Immature natural killer cell (primary cell): ENCODE measurements at regions not wholly inside any gene's neighbourhood (a gene's known extent, or its start where the extent isn't known, plus 50 kb on each side); places are given as distances from the start of the nearest gene placed in this dataset.
"Not testable (repeated sequence)": the region's sequence is repeated elsewhere in the genome, so short reads cannot be mapped to it uniquely, and the experiment has no call there.

Source experiments
- DNase-seq, 3 donors: peaks; one replicate each; pipeline ENCODE4 v3.0.0; 2022; ENCODE audit warnings: mixed read lengths in 1 of 3
- H3K27ac Mint-ChIP-seq, 6 donors: one replicate each; pipeline ENCODE4 v1.8.0; 2020; ENCODE audit warnings: mixed read lengths in 6 of 6, mild to moderate bottlenecking in 5 of 6, inconsistent platforms in 4 of 6, moderate library complexity in 3 of 6
- H3K27me3 Mint-ChIP-seq, 3 donors: one replicate each; pipeline ENCODE4 v1.8.0; 2020 to 2021; ENCODE audit warnings: low read depth in 3 of 3, mild to moderate bottlenecking in 3 of 3, mixed read lengths in 3 of 3, moderate library complexity in 3 of 3, inconsistent platforms in 1 of 3
- H3K36me3 Mint-ChIP-seq, 3 donors: one replicate each; pipeline ENCODE4 v1.8.0; 2020; ENCODE audit warnings: mixed read lengths in 3 of 3, inconsistent platforms in 2 of 3, mild to moderate bottlenecking in 2 of 3
- H3K4me1 Mint-ChIP-seq, 2 donors: one replicate each; pipeline ENCODE4 v1.8.0; 2020; ENCODE audit warnings: inconsistent platforms in 2 of 2, mild to moderate bottlenecking in 2 of 2, mixed read lengths in 2 of 2, moderate library complexity in 1 of 2
- H3K4me3 Mint-ChIP-seq, 5 donors: one replicate each; pipeline ENCODE4 v1.8.0; 2020; ENCODE audit warnings: mild to moderate bottlenecking in 5 of 5, mixed read lengths in 5 of 5, inconsistent platforms in 3 of 5, moderate library complexity in 3 of 5
- H3K9me3 Mint-ChIP-seq, 6 donors: one replicate each; pipeline ENCODE4 v1.8.0; 2020; ENCODE audit warnings: mild to moderate bottlenecking in 6 of 6, mixed read lengths in 6 of 6, inconsistent platforms in 4 of 6, moderate library complexity in 3 of 6

- not testable (repeated sequence) for H3K4me3 Mint-ChIP-seq, H3K27ac Mint-ChIP-seq, H3K4me1 Mint-ChIP-seq, DNase-seq, H3K27me3 Mint-ChIP-seq, H3K36me3 Mint-ChIP-seq, H3K9me3 Mint-ChIP-seq
These were observed 73.3 kb upstream of the FRMPD3 start for GRCh38 chrX:107376186-107376585.

GRCh38 chrX:107384397-107385105 is 64.9 kb upstream of the FRMPD3 start:
- no peak for DNase-seq
- no peaks in the 10 kb centered on the region for H3K9me3 Mint-ChIP-seq
- H3K4me3 Mint-ChIP-seq: no peak overlapping the region
- peaks cover 3 to 7% (median 6%) of the 10 kb centered on the region in 3 donors for H3K27me3 Mint-ChIP-seq
- no peaks in the 10 kb centered on the region for H3K36me3 Mint-ChIP-seq
- no peak overlapping the region for H3K27ac Mint-ChIP-seq
- H3K4me1 Mint-ChIP-seq: peaks cover 8 to 12% of the 10 kb centered on the region in 2 donors

- peaks cover 0 to 4% (median 0%) of the 10 kb centered on the region in 6 donors for H3K9me3 Mint-ChIP-seq
- no peak overlapping the region for H3K27ac Mint-ChIP-seq
- peaks cover 0 to 3% (median 0%) of the 10 kb centered on the region in 3 donors for H3K36me3 Mint-ChIP-seq
- no peak overlapping the region for H3K4me3 Mint-ChIP-seq
- peaks cover 8 to 18% (median 8%) of the 10 kb centered on the region in 3 donors for H3K27me3 Mint-ChIP-seq
- H3K4me1 Mint-ChIP-seq: no peaks in the 10 kb centered on the region
- DNase-seq: no peak
These were observed 59.7 kb upstream of the FRMPD3 start for GRCh38 chrX:107389726-107390125.

GRCh38 chrX:107393656-107394055 is 55.8 kb upstream of the FRMPD3 start:
- H3K27me3 Mint-ChIP-seq: peaks cover 8 to 23% (median 10%) of the 10 kb centered on the region in 3 donors
- H3K4me1 Mint-ChIP-seq, H3K4me3 Mint-ChIP-seq, H3K27ac Mint-ChIP-seq, H3K36me3 Mint-ChIP-seq, H3K9me3 Mint-ChIP-seq, DNase-seq: not testable (repeated sequence)

GRCh38 chrX:107396235-107396634 is 53.2 kb upstream of the FRMPD3 start:
- no peak overlapping the region for H3K4me3 Mint-ChIP-seq
- peaks cover 7 to 30% (median 8%) of the 10 kb centered on the region in 3 donors for H3K27me3 Mint-ChIP-seq

GRCh38 chrX:107396783-107397182 is 52.7 kb upstream of the FRMPD3 start:
- Mint-ChIP-seq H3K9me3 (peaks cover 0 to 1% (median 0%) of the 10 kb centered on the region in 6 donors), H3K36me3 (peaks cover 0 to 4% (median 3%) of the 10 kb centered on the region in 3 donors), H3K27me3 (peaks cover 5 to 31% (median 6%) of the 10 kb centered on the region in 3 donors), H3K27ac (no peak overlapping the region), H3K4me3 (no peak overlapping the region), H3K4me1 (no peaks in the 10 kb centered on the region)
- no peak for DNase-seq

More at GRCh38 chrX:107396235-107396634, 53.2 kb upstream of the FRMPD3 start:
- no peaks in the 10 kb centered on the region for H3K4me1 Mint-ChIP-seq
- H3K27ac Mint-ChIP-seq: no peak overlapping the region
- no peak for DNase-seq
- H3K36me3 Mint-ChIP-seq: peaks cover 0 to 4% (median 3%) of the 10 kb centered on the region in 3 donors
- peaks cover 0 to 1% (median 0%) of the 10 kb centered on the region in 6 donors for H3K9me3 Mint-ChIP-seq

GRCh38 chrX:107398115-107398514 is 51.3 kb upstream of the FRMPD3 start:
- Mint-ChIP-seq H3K27me3 (peaks cover 5 to 26% (median 6%) of the 10 kb centered on the region in 3 donors), H3K4me1 (no peaks in the 10 kb centered on the region), H3K9me3 (peaks cover 0 to 1% (median 0%) of the 10 kb centered on the region in 6 donors), H3K27ac (no peak overlapping the region), H3K4me3 (no peak overlapping the region), H3K36me3 (peaks cover 0 to 4% (median 3%) of the 10 kb centered on the region in 3 donors)
- no peak for DNase-seq
